GM10248 (cell line): ENCODE measurements at regions not wholly inside any gene's neighbourhood (a gene's known extent, or its start where the extent isn't known, plus 50 kb on each side); places are given as distances from the start of the nearest gene placed in this dataset.
"Not testable (repeated sequence)": the region's sequence is repeated elsewhere in the genome, so short reads cannot be mapped to it uniquely, and the experiment has no call there.

Experiments
- CTCF ChIA-PET: fragments of 300-600 bp; sonication (Branson Sonifier 250); formaldehyde crosslinking; extraction: SDS; loops from one replicate; lab custom pipeline; 2021; ENCODE audit warnings: antibody characterized with exemption; lab: Yijun Ruan, JAX
- POLR2A ChIA-PET: fragments of 350-650 bp; sonication (Branson Sonifier 250); formaldehyde crosslinking; extraction: SDS; loops from one replicate; lab custom pipeline; 2020; ENCODE audit warnings: antibody characterized with exemption; lab: Yijun Ruan, JAX
- DNase-seq: peaks from one replicate; pipeline ENCODE4 v3.0.0; 2012; ENCODE audit errors: extremely low spot score
- TF ChIP-seq, protein P1 (sequence below): IDR thresholded peaks from 2 replicates; pipeline ENCODE4 v1.5.1; 2012; ENCODE audit warnings: mild to moderate bottlenecking, low read depth; ENCODE audit errors: extremely low read depth, missing control alignments, control extremely low read depth

DNA sequence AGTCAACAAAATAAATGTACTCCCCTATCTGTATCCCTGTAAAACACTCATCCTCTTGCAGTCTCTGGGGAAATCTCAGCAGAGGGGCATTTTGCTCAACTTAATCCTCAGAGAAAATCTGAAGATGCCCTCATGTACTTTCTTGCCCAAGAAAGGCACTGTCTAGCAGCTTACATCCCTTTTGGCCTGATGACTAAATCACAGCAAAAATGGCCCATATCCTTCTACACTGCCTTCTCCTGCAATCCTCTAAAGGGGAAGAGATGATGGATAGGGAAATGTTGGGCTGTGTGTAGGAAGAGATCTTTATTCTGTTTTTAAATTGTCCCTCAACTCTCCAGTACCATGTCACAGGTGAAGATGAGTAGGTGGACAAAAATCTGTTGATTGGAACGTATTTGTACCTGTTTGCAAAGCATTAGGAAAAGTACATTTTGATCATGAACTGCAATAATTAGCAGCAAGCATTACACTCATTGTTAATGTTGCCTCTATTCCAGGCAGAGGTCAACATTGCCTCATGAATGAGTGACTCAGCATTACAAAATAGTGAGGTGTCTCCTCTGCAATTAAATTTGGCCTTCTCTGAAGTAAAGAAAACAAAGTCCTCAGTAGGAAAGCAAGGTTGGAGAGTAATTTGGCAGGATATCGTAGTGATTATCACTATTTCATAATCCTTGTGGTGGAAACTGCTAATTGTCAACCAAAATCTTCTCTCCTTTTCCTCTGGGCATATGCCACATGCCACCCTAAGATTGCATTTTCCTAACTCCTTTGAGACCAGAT is 172.4 kb upstream of the CAND1 start:
- CTCF ChIA-PET: no interaction called here
- POLR2A ChIA-PET: no interaction called here
- DNase-seq: no peak
- TF ChIP-seq, protein P1, sequence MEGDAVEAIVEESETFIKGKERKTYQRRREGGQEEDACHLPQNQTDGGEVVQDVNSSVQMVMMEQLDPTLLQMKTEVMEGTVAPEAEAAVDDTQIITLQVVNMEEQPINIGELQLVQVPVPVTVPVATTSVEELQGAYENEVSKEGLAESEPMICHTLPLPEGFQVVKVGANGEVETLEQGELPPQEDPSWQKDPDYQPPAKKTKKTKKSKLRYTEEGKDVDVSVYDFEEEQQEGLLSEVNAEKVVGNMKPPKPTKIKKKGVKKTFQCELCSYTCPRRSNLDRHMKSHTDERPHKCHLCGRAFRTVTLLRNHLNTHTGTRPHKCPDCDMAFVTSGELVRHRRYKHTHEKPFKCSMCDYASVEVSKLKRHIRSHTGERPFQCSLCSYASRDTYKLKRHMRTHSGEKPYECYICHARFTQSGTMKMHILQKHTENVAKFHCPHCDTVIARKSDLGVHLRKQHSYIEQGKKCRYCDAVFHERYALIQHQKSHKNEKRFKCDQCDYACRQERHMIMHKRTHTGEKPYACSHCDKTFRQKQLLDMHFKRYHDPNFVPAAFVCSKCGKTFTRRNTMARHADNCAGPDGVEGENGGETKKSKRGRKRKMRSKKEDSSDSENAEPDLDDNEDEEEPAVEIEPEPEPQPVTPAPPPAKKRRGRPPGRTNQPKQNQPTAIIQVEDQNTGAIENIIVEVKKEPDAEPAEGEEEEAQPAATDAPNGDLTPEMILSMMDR: no peak

DNA sequence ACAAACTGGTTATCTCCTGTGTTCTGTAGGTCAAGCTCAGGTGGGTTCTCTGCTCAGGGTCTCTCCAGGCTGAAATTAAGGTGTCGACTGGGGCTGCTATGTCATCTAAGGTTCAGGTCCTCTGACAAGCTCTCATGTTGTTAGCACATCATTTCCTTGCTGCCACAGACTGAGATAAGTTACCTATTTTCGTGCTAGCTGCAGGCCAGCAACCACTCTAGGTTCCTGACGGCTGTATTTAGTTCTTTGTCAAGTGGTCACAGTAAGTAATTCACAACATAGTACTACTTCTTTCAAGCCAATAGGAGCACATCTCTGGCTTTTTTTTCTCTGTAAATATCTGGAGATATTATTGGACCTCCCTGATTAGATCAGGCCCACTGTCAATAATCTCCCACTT is 169.3 kb upstream of the CAND1 start:
- TF ChIP-seq, protein P1: no peak
- ChIA-PET CTCF (interaction anchor here (1.3 to 1.7 kb wide), 2 partner anchors 9 to 21 kb away, joined by 3 read pairs; no protein-coding TSS in a partner anchor), POLR2A (no interaction called here)
- DNase-seq: no peak

- DNase-seq: no peak
- ChIA-PET CTCF (no interaction called here), POLR2A (no interaction called here)
- TF ChIP-seq, protein P1: no peak
Observed at GRCh38 chr12:67103521-67103920, 165.6 kb upstream of the CAND1 start.

DNA sequence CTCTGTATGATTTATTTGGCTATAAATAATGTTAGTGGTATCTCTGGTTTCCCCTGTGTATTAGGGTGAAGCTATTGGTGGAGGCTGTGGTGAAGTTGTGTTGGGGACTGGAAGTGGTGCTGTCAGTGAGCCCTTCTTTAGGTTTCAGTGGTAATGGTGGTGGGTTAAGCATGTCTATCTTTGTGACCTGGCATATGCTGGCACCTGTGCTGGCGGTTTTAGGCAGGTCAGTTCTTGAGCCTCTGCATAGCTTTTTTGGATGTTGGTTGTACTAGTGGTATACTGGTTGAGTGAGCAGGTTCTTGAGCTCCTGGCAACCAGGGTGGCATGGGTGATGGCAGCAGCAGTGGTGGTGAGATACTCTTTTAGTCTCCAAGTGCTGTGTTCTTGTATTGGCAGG is 161.9 kb upstream of the CAND1 start:
- no peak for DNase-seq
- POLR2A ChIA-PET: no interaction called here
- CTCF ChIA-PET: interaction anchor here (1.5 kb wide), 1 partner anchor 198 kb away, joined by 3 read pairs; no protein-coding TSS in a partner anchor
- TF ChIP-seq, protein P1: no peak

GRCh38 chr12:67107751-67108269 is 161.3 kb upstream of the CAND1 start:
- TF ChIP-seq, protein P1: no peak
- no peak for DNase-seq
- ChIA-PET POLR2A (no interaction called here), CTCF (interaction anchor here (1.4 to 1.5 kb wide), 2 partner anchors 9 to 197 kb away, joined by 3 read pairs; no protein-coding TSS in a partner anchor)

DNA sequence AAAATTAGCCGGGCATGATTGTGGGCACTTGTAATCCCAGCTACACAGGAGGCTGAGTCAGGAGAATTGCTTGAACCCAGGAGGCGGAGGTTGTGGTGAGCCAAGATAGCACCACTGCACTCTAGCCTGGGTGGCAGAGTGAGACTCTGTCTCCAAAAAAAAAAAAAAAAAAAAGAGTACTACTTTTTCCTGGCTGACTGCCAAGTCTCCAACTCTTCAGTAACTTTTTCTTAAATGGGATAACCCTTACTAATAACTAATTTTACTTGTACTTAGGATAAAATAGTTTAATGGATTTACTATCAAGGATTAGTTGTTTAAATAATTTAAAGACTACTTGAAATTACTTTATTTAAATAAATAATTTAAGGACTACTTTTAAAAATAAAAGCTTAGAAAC is 158.8 kb upstream of the CAND1 start:
- POLR2A ChIA-PET, DNase-seq, CTCF ChIA-PET: not testable (repeated sequence)

GRCh38 chr12:67111182-67111581 is 158.0 kb upstream of the CAND1 start:
- CTCF ChIA-PET: no interaction called here
- DNase-seq: no peak
- TF ChIP-seq, protein P1: no peak
- POLR2A ChIA-PET: no interaction called here
